ENCODE measurements at regions not wholly inside any gene's neighbourhood (a gene's known extent, or its start where the extent isn't known, plus 50 kb on each side); places are given as distances from the start of the nearest gene placed in this dataset.
"Not testable (repeated sequence)": the region's sequence is repeated elsewhere in the genome, so short reads cannot be mapped to it uniquely, and the experiment has no call there.

DNA sequence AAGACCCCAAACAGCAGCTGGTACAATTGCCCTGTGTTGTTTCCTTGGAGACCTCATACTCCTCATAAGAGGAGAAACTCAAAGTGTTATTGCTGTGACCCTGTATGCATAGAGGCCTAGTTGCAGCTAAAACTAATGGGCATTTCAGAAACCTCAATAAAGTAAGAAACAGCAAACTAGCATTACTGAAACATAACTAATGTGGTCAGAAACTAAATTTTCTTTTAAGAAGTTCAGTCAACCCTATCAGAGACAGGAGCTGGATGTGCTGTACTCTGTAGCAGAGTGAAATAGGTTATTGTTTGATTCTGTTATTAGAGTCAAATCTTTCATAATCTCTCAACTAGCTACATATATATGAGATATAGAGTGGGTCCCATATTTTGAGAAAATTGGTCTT is 257.5 kb upstream of the IRS4 start:
- no peak for DNase-seq
- no peak overlapping the region for H3K27ac Mint-ChIP-seq (ENCODE audit: unreplicated experiment)
- no peaks in the 10 kb centered on the region for H3K36me3 Mint-ChIP-seq (ENCODE audit: insufficient read depth, unreplicated experiment)
- H3K4me3 Mint-ChIP-seq (ENCODE audit: low read depth, unreplicated experiment) = no peak overlapping the region
- BruUV-seq (replicated peaks) = no TSS peak
- H3K4me1 Mint-ChIP-seq (ENCODE audit: low read depth, unreplicated experiment) = no peaks in the 10 kb centered on the region
- H3K9me3 Mint-ChIP-seq (ENCODE audit: low read depth, unreplicated experiment) = peaks cover 16% of the 10 kb centered on the region
- TF ChIP-seq, protein P1, sequence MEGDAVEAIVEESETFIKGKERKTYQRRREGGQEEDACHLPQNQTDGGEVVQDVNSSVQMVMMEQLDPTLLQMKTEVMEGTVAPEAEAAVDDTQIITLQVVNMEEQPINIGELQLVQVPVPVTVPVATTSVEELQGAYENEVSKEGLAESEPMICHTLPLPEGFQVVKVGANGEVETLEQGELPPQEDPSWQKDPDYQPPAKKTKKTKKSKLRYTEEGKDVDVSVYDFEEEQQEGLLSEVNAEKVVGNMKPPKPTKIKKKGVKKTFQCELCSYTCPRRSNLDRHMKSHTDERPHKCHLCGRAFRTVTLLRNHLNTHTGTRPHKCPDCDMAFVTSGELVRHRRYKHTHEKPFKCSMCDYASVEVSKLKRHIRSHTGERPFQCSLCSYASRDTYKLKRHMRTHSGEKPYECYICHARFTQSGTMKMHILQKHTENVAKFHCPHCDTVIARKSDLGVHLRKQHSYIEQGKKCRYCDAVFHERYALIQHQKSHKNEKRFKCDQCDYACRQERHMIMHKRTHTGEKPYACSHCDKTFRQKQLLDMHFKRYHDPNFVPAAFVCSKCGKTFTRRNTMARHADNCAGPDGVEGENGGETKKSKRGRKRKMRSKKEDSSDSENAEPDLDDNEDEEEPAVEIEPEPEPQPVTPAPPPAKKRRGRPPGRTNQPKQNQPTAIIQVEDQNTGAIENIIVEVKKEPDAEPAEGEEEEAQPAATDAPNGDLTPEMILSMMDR (IDR thresholded peaks at IDR 0.05; ENCODE audit: unreplicated experiment) = no peak
- no peaks in the 10 kb centered on the region for H3K27me3 Mint-ChIP-seq (ENCODE audit: unreplicated experiment)
- CTCF ChIA-PET = no interaction called here
- intact Hi-C loops (cut with micrococcal nuclease; ENCODE audit: unreplicated experiment) = no loop called here

DNA sequence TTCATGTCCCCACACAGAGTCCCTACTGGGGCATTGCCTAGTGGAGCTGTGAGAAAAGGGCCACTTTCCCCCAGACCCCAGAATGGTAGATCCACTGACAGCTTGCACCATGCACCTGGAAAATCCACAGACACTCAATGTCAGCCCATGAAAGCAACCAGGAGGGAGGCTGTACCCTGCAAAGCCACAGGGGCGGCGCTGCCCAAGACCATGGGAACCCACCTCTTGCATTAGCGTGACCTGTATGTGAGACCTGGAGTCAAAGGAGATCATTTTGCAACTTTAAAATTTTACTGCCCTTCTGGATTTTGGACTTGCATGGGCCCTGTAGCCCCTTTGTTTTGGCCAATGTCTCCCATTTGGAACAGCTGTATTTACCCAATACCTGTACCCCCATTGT is 236.5 kb upstream of the IRS4 start:
- BruUV-seq (replicated peaks); H3K27ac Mint-ChIP-seq (ENCODE audit: unreplicated experiment); H3K9me3 Mint-ChIP-seq (ENCODE audit: low read depth, unreplicated experiment); CTCF ChIA-PET; H3K4me1 Mint-ChIP-seq (ENCODE audit: low read depth, unreplicated experiment); intact Hi-C loops (cut with micrococcal nuclease; ENCODE audit: unreplicated experiment); H3K36me3 Mint-ChIP-seq (ENCODE audit: insufficient read depth, unreplicated experiment); H3K27me3 Mint-ChIP-seq (ENCODE audit: unreplicated experiment); DNase-seq; H3K4me3 Mint-ChIP-seq (ENCODE audit: low read depth, unreplicated experiment): not testable (repeated sequence)

DNA sequence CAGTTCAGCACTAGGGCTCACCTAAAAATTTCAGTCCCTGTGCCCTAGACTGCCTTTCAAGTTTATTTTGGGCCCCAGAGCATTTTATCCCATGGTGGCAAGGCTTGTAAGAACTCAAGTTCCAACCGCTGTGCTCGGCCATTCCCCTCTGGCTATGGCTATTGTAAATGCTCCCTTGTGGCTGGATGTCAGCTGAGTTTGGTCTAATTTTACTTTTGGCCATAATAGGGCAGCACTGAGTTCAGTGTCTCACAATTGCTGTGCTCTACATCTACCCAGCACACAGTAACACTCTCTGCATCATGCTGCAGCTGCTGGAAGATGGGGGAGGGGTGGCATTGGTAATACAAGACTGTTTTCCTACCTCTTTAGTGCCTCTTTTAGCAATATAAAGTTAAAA is 210.8 kb upstream of the IRS4 start:
- TF ChIP-seq, protein P1 (IDR thresholded peaks at IDR 0.05; ENCODE audit: unreplicated experiment) = no peak
- Mint-ChIP-seq H3K27me3 (ENCODE audit: unreplicated experiment) (no peaks in the 10 kb centered on the region), H3K9me3 (ENCODE audit: low read depth, unreplicated experiment) (peaks cover 10% of the 10 kb centered on the region), H3K36me3 (ENCODE audit: insufficient read depth, unreplicated experiment) (no peaks in the 10 kb centered on the region), H3K4me1 (ENCODE audit: low read depth, unreplicated experiment) (no peaks in the 10 kb centered on the region), H3K27ac (ENCODE audit: unreplicated experiment) (no peak overlapping the region), H3K4me3 (ENCODE audit: low read depth, unreplicated experiment) (no peak overlapping the region)
- no TSS peak for BruUV-seq (replicated peaks)
- DNase-seq = no peak
- CTCF ChIA-PET = no interaction called here
- intact Hi-C loops (cut with micrococcal nuclease; ENCODE audit: unreplicated experiment) = no loop called here

DNA sequence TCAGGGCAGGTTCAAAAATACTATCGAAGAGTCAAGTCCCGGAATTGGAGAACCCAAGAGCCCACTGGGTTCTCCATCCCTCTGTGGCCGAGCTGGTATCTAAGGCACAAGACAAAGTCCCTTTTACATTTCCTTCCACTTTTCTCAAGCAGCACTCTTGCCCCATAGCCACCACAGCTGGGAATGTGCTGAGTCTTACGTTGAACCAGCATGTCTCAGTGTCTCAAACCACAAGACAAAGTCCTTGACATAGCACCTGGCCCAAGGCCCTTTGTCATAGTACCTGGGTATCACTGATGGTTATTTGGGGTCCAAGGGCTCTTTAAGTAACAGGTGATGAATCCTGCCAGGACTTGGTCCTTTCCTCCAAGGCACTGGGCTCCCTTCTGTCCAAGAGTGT is 210.2 kb upstream of the IRS4 start:
- Mint-ChIP-seq H3K36me3 (ENCODE audit: insufficient read depth, unreplicated experiment) (no peaks in the 10 kb centered on the region), H3K4me3 (ENCODE audit: low read depth, unreplicated experiment) (no peak overlapping the region), H3K4me1 (ENCODE audit: low read depth, unreplicated experiment) (no peaks in the 10 kb centered on the region), H3K9me3 (ENCODE audit: low read depth, unreplicated experiment) (peaks cover 13% of the 10 kb centered on the region), H3K27me3 (ENCODE audit: unreplicated experiment) (no peaks in the 10 kb centered on the region), H3K27ac (ENCODE audit: unreplicated experiment) (no peak overlapping the region)
- CTCF ChIA-PET = no interaction called here
- TF ChIP-seq, protein P1 (IDR thresholded peaks at IDR 0.05; ENCODE audit: unreplicated experiment) = no peak
- intact Hi-C loops (cut with micrococcal nuclease; ENCODE audit: unreplicated experiment) = no loop called here
- no peak for DNase-seq
- no TSS peak for BruUV-seq (replicated peaks)

DNA sequence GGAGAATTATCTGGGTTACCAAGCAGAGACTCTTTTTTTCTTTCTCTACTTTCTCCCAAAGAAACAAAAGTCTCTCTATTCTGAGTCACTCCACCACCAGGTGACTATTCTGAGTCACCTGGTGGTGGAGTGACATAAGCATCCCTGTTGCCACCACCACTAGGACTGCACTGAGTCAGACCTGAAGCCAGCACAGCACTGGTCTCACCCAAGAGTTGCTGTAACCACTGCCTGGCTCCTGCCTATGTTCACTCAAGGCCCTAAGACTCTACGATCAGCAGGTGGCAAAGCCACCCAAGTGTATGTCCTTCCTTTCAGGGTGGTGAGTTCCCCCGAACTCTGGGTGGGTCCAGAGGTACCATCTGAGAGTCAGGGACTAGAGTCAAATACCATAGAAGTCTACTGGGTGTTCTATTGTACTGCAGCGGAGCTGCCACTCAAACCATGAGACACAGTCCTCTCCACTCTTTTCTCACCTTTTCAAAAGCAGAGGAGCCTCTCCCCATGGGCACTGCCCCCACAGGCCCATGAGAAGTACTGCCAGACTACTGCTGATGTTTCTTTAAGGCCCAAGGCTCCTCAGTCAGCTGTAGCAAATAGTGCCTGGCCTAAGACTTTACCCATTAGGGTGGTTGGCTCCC is 209.6 kb upstream of the IRS4 start:
- no TSS peak for BruUV-seq (replicated peaks)
- Mint-ChIP-seq H3K4me1 (ENCODE audit: low read depth, unreplicated experiment) (no peaks in the 10 kb centered on the region), H3K36me3 (ENCODE audit: insufficient read depth, unreplicated experiment) (no peaks in the 10 kb centered on the region), H3K4me3 (ENCODE audit: low read depth, unreplicated experiment) (no peak overlapping the region), H3K9me3 (ENCODE audit: low read depth, unreplicated experiment) (peaks cover 17% of the 10 kb centered on the region), H3K27ac (ENCODE audit: unreplicated experiment) (no peak overlapping the region), H3K27me3 (ENCODE audit: unreplicated experiment) (no peaks in the 10 kb centered on the region)
- DNase-seq = no peak
- CTCF ChIA-PET = no interaction called here
- TF ChIP-seq, protein P1 (IDR thresholded peaks at IDR 0.05; ENCODE audit: unreplicated experiment) = no peak
- intact Hi-C loops (cut with micrococcal nuclease; ENCODE audit: unreplicated experiment) = no loop called here
